ENCODE measurements at regions not wholly inside any gene's neighbourhood (a gene's known extent, or its start where the extent isn't known, plus 50 kb on each side); places are given as distances from the start of the nearest gene placed in this dataset.

GRCh38 chr2:40955042-40955441, 503.2 kb upstream of the SLC8A1 start:
- H3K4me1 ChIP-seq, result no peaks in the 10 kb centered on the region

GRCh38 chr2:40955635-40956034, 503.7 kb upstream of the SLC8A1 start:
- H3K27me3 ChIP-seq, result no peaks in the 10 kb centered on the region
- H3K4me1 ChIP-seq, result no peaks in the 10 kb centered on the region
- intact Hi-C loops (cut with DNase I; ENCODE audit: low total_unique reads), result no loop called here
- H3K4me3 ChIP-seq, result no peak overlapping the region
- H3K27ac ChIP-seq, result no peak overlapping the region
- H3K36me3 ChIP-seq, result no peaks in the 10 kb centered on the region
- no peak for DNase-seq
- no peaks in the 10 kb centered on the region for H3K9me3 ChIP-seq
- TF ChIP-seq, protein P1, sequence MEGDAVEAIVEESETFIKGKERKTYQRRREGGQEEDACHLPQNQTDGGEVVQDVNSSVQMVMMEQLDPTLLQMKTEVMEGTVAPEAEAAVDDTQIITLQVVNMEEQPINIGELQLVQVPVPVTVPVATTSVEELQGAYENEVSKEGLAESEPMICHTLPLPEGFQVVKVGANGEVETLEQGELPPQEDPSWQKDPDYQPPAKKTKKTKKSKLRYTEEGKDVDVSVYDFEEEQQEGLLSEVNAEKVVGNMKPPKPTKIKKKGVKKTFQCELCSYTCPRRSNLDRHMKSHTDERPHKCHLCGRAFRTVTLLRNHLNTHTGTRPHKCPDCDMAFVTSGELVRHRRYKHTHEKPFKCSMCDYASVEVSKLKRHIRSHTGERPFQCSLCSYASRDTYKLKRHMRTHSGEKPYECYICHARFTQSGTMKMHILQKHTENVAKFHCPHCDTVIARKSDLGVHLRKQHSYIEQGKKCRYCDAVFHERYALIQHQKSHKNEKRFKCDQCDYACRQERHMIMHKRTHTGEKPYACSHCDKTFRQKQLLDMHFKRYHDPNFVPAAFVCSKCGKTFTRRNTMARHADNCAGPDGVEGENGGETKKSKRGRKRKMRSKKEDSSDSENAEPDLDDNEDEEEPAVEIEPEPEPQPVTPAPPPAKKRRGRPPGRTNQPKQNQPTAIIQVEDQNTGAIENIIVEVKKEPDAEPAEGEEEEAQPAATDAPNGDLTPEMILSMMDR (IDR thresholded peaks at IDR 0.05), result no peak
- TF ChIP-seq POLR2A (IDR thresholded peaks at IDR 0.05), result no peak

More at GRCh38 chr2:40955042-40955441, 503.2 kb upstream of the SLC8A1 start:
- no peak for DNase-seq
- Histone ChIP-seq H3K36me3 (no peaks in the 10 kb centered on the region), H3K4me3 (no peak overlapping the region), H3K27ac (no peak overlapping the region), H3K27me3 (no peaks in the 10 kb centered on the region), H3K9me3 (no peaks in the 10 kb centered on the region)
- intact Hi-C loops (cut with DNase I; ENCODE audit: low total_unique reads), result no loop called here
- no peak for TF ChIP-seq POLR2A (IDR thresholded peaks at IDR 0.05)
- TF ChIP-seq, protein P1 (IDR thresholded peaks at IDR 0.05), result no peak

- Histone ChIP-seq H3K27ac (no peak overlapping the region), H3K36me3 (no peaks in the 10 kb centered on the region), H3K4me3 (no peak overlapping the region), H3K4me1 (no peaks in the 10 kb centered on the region), H3K27me3 (no peaks in the 10 kb centered on the region), H3K9me3 (no peaks in the 10 kb centered on the region)
- TF ChIP-seq, protein P1 (IDR thresholded peaks at IDR 0.05), result no peak
- TF ChIP-seq POLR2A (IDR thresholded peaks at IDR 0.05), result no peak
- DNase-seq, result no peak
- intact Hi-C loops (cut with DNase I; ENCODE audit: low total_unique reads), result no loop called here
Measured at GRCh38 chr2:40957508-40957907, 505.6 kb upstream of the SLC8A1 start.

GRCh38 chr2:40962026-40962425, 510.1 kb upstream of the SLC8A1 start:
- peak overlapping the region in 1 of 2 donors; percentile 29 for H3K27ac ChIP-seq
- intact Hi-C loops (cut with DNase I; ENCODE audit: low total_unique reads), result no loop called here
- no peaks in the 10 kb centered on the region for H3K4me1 ChIP-seq
- no peaks in the 10 kb centered on the region for H3K27me3 ChIP-seq
- peak in 1 of 2 donors; percentile 13 for DNase-seq
- H3K36me3 ChIP-seq, result no peaks in the 10 kb centered on the region
- TF ChIP-seq POLR2A (IDR thresholded peaks at IDR 0.05), result no peak
- TF ChIP-seq, protein P1 (IDR thresholded peaks at IDR 0.05), result no peak
- no peaks in the 10 kb centered on the region for H3K9me3 ChIP-seq
- no peak overlapping the region for H3K4me3 ChIP-seq

- Histone ChIP-seq H3K36me3 (no peaks in the 10 kb centered on the region), H3K4me1 (no peaks in the 10 kb centered on the region), H3K27ac (no peak overlapping the region), H3K9me3 (no peaks in the 10 kb centered on the region), H3K4me3 (no peak overlapping the region), H3K27me3 (no peaks in the 10 kb centered on the region)
- no peak for DNase-seq
- no peak for TF ChIP-seq POLR2A (IDR thresholded peaks at IDR 0.05)
- TF ChIP-seq, protein P1 (IDR thresholded peaks at IDR 0.05), result no peak
- intact Hi-C loops (cut with DNase I; ENCODE audit: low total_unique reads), result no loop called here
Measured at GRCh38 chr2:40964509-40965250, 512.8 kb upstream of the SLC8A1 start.

Measured in uterus (tissue), 3 donors.